GM18867 (cell line): ENCODE measurements at regions not wholly inside any gene's neighbourhood (a gene's known extent, or its start where the extent isn't known, plus 50 kb on each side); places are given as distances from the start of the nearest gene placed in this dataset.

Experiments
- ATAC-seq: cut with Tn5 transposase; IDR thresholded peaks from one replicate; pipeline ENCODE4 v1.9.1; 2021; ENCODE audit warnings: mild to moderate bottlenecking, moderate library complexity; ENCODE audit not compliant: unreplicated experiment

- ATAC-seq, result no peak
Measured at GRCh38 chr7:10221084-10221483, 752.6 kb upstream of the PHF14 start.

- no peak for ATAC-seq
Measured at GRCh38 chr7:10222976-10223375, 750.7 kb upstream of the PHF14 start.

DNA sequence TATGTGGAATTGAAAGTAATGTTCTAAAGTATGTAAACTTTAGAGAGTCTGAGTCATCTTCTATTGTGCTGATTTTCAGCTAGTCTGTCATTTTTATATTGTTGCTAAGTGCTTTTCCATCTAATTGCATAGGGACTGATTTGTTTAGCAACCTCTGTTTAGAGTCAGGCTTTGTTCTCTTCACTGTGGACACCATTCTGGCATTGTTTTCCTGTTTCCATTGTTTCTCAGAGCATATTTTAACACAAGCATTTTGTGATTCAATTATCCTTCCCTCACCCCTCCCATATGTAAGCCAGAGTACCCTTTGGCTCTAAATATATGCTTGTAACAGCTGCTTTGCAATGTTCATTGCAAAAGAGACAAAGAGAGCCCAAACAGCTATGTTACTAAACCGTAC is 748.4 kb upstream of the PHF14 start:
- no peak for ATAC-seq

DNA sequence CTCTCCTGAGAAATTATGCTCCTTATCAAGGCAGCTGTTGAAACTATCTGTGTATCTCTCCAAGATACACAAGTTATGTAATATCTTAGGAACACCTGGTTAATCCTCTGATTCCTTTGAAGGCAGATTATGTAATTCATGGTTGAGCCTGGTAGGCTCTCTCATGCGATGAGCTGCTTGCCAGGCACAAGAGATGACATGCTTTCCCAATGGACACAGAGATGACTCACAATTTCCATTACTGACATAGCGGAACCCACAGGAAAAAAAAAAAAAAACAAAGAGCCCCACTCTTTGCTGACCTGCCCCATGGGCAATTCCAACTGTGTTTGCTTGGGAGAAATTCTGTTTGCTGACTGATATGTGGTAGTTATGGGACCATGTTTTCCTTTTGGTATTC is 736.4 kb upstream of the PHF14 start:
- no peak for ATAC-seq

DNA sequence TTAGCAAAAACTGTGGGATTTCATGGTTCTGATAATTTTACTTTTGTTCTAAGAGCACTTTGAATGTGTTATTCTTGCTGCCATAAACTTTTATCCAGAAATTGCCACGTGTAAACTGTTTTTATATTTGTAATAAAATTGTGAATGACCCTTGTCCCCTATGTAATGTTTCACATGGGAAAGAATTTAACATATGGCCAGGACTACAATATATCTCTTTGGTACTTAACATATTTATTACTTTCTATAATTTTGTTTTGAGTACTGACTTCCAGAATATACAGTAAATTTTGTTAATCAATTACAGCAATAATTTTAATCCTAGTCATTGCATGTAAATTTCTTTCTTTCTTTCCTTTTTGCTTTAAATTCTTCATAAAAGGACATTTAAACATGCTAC is 735.0 kb upstream of the PHF14 start:
- ATAC-seq, result no peak

GRCh38 chr7:10239695-10240345 is 733.9 kb upstream of the PHF14 start:
- no peak for ATAC-seq

- no peak for ATAC-seq
Measured at GRCh38 chr7:10245406-10245805, 728.3 kb upstream of the PHF14 start.

GRCh38 chr7:10257438-10257837 is 716.2 kb upstream of the PHF14 start:
- no peak for ATAC-seq

- no peak for ATAC-seq
Measured at GRCh38 chr7:10266976-10267375, 706.7 kb upstream of the PHF14 start.

- ATAC-seq, result no peak
Measured at GRCh38 chr7:10268034-10268433, 705.6 kb upstream of the PHF14 start.

GRCh38 chr7:10282909-10283308 is 690.8 kb upstream of the PHF14 start:
- no peak for ATAC-seq

DNA sequence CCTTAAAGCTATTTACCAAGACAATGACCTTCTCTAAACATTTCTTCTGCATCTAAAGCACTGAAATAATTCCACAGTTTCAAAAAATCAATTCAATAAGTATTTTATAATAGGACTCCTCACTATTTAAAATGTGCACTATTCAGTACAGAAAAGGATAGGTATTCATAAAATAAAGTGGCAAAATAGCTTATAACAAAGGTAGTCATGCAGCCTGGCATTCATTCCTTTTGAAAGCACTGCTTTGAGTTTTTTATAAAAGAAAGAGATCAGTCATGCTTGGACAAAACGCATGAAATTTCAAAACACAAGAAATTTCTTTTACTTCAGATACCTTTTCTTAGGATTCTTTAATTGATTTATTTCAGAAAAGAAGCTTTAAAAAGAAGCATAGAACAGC is 689.7 kb upstream of the PHF14 start:
- ATAC-seq, result no peak

DNA sequence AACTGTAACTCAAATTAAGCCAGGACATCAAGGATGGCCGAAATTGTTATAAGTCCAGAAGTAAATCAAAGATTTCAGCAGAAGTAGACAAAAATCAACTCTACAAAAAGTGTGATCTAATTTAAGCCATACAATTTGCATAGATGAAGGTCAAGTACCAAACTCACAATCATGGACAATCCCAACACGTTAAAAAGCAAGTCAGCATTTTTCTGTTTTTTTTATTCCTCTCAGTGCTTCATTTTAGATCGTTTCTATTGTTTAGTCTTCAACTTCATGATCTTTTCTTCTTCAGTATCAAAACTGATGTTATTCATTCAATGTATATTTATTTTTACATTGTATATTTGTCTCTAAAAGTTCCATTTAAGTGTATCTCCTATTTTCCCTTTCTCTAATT is 674.3 kb upstream of the PHF14 start:
- no peak for ATAC-seq

- ATAC-seq, result no peak
Measured at GRCh38 chr7:10300577-10300976, 673.1 kb upstream of the PHF14 start.

GRCh38 chr7:10308276-10308675 is 665.4 kb upstream of the PHF14 start:
- no peak for ATAC-seq

GRCh38 chr7:10312942-10313341 is 660.7 kb upstream of the PHF14 start:
- no peak for ATAC-seq

DNA sequence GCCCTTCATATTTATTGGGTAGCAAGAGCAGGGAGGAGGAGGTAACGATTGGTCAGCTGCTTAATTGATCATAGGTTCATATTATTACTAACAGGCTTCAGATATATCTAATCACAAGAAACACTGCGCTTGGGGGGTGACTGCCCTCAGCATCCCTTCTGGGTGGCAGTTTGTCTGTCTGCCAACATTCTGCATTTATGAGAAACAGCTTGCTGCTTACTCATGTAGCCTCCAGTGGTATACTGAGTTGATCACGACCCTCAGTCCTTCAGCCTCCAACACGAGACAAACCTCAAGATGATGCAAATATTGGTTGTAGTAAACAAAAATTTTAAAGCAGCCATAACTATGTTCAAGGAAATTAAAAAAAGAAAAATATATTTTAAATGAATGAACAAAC is 657.8 kb upstream of the PHF14 start:
- ATAC-seq, result no peak

DNA sequence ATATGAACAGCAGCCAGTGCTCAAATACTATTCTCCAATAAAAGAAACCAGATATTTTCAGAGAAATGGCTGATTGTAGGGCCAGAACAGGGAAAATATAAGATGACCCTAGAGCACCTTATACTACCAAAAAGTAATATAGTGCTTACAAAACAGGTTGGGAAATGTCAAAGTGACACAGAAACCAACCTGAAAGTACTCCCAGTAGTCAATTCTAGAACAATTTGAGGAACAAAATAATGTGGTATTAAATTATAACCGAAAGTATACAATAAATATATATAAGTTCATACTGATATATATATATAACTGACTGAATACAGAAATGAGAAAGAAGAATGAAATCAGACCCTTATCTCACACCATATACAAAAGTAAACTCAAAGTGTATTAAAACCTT is 657.2 kb upstream of the PHF14 start:
- no peak for ATAC-seq

- ATAC-seq, result no peak
Measured at GRCh38 chr7:10325395-10325794, 648.3 kb upstream of the PHF14 start.

GRCh38 chr7:10343108-10343507 is 630.6 kb upstream of the PHF14 start:
- no peak for ATAC-seq

- ATAC-seq, result no peak
Measured at GRCh38 chr7:10346032-10346431, 627.6 kb upstream of the PHF14 start.

- ATAC-seq, result no peak
Measured at GRCh38 chr7:10355816-10356215, 617.9 kb upstream of the PHF14 start.

DNA sequence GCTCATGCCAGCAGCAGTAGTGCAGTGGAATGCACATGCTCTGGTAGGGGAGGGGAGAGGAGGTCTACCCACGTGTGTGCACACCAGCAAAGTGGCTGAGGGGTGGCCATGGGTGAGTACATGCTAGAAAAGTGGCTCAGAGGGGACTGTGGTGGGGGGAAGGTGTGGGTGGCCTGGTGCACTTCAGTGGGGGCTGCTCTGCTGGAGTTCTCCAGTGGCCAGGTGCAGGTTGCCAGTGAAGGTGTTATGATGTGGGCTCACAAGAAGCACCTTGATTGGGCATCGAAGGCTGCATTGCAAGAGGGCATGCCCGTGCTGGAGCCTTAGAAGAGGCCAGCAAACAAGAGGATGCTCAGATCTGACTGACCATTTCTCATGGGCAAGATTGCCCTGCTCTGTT is 613.6 kb upstream of the PHF14 start:
- no peak for ATAC-seq
